Dermis microvascular lymphatic vessel endothelial cell (primary cell): ENCODE measurements at regions not wholly inside any gene's neighbourhood (a gene's known extent, or its start where the extent isn't known, plus 50 kb on each side); places are given as distances from the start of the nearest gene placed in this dataset.

ENCODE experiments used
- DNase-seq, 2 donors: peaks; one replicate each; pipeline versions ENCODE4 v3.0.0 to v3.0.0-alpha.2; 2010; ENCODE audit warnings: low read depth in 2 of 2

DNA sequence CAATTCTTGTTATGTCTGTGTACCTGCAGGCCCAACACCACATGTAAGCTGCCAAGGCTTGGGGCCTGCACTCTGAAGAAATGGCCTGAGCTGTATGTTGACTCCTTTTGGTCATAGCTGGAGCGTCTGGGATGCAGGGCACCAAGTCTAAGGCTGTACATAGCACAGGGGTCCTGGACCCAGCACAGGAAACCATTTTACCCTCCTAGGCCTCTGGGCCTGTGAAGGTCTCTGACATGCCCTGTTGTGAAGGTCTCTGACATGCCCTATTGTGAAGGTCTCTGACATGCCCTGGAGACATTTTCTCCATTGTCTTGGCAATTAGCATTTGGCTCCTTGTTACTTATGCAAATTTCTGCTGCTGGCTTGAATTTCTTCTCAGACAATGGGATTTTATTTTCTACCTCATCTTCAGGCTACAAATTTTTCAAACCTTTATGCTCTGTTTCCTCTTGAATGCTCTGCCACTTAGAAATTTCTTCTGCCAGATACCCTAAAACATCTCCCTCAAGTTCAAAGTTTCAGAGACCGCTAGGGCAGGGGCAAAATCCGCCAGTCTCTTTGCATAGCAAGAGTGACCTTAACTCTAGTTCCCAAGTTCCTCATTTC is 246.7 kb upstream of the B3GALT2 start:
- DNase-seq: no peak

DNA sequence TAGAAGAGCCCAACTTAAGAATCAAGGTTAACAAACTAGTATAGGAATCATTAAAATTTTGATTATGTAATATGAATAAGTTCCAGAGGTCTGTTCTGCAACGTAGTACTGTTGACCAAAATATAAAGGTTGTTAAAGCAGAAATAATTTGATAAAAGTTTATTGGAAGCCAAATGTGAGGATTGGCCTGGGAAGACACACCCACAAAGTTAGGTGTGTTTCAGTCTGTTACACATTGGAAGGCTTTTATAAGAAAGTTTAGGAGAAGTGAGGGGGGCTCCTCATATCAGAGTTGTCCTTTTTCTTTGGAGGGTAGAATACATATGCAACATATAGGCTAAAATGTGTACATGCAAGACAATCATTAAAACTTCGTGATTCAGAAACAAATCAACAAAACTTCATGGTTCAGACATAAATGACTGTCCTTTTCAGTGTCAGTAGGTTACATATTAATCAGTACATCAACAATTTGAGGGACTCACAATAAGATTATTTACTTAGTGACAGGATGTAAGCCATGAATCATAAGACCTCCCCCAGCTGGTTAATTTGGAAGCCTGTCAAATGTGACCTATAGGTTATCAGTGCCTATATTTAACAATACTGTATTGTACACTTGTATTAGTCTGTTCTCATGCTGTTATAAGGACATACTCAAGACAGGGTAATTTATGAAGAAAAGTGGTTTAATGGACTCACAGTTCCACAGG is 245.0 kb upstream of the B3GALT2 start:
- DNase-seq: peak in 1 of 2 donors; percentile 54

DNA sequence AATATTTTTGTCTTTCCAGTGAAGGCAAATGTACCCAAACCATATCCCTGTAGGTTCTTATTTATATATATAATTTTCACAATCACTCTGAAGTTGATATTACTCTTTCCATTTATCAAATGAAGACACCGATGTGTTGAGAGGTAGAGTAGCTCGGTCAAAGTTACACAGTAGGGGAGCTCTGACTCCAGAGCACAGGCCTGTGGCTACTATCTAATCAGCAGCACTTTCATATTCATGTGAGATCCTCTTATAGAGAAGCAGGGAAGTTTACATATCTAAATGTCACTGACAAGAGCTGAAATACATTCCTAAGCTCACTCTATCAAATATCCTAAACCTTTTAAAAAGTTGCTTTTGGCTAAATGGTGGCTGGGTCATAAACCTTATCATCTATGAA is 241.1 kb upstream of the B3GALT2 start:
- no peak for DNase-seq

DNA sequence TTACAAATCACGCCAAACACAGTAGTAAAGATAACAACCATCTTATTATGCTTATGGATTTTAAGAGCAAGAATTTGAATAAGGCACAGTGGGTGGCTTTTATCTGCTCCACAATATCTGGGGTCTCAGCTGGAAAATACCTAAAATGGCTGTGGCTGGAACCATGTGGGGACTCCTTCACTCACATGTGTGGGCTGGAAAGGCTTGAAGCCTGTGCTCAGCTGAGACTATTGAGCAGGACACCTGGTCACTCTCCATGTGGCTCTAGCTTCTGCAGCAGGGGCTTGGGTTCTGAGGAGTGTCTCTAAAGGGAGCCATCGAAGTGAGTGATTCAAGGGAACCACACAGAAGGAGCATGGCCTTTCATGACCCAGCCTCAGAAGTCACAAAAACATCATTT is 239.6 kb upstream of the B3GALT2 start:
- no peak for DNase-seq

DNA sequence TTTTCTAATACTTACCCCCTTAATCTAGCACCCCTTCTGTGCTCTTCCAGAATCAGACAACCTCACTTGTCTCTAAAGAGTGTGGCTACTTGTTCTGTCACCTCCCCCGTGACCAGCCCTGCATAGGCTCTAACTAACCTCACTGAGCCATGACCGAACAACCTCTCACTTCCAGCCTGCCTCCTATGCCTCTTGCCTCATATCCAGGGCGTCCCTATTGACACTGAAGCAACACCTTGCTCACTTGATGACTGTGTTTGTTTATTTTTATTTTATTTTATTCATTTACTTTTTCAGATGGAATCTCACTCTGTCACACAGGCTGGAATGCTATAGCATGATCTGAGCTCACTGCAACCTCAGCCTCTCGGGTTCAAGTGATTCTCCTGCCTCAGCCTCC is 235.1 kb upstream of the B3GALT2 start:
- DNase-seq: no peak

DNA sequence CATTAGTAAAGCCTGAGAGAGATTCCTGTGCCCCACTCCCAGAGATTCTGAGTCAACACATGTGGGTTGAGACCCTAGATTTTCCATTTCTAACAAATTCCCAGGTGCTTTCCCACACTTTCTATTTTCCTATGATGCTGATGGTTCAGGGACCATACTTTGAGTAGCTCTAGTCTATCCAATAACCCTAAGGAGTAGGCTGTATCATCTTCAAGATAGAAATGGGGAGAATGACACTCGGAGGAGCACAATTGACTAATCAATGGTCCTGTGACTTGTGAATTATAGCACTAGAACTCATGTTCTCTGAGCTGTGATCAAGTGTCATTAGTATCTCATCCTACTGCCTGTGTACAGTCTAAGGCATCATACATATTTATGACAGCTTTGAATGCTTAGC is 232.9 kb upstream of the B3GALT2 start:
- no peak for DNase-seq

DNA sequence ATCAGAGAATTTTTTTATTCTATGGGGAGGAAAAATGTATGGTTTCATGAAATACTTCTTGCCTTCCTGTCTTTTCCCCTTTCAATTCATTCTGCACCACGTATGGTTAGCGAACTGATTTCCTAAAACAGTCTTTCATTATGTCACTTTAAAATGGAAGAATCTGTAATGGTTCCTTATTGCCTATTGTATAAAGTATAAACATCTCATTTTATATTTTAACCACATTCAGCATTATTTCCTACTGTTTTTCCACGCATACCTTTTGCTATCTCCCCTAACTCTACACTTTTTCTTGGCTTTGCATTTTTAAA is 232.3 kb upstream of the B3GALT2 start:
- DNase-seq: no peak

DNA sequence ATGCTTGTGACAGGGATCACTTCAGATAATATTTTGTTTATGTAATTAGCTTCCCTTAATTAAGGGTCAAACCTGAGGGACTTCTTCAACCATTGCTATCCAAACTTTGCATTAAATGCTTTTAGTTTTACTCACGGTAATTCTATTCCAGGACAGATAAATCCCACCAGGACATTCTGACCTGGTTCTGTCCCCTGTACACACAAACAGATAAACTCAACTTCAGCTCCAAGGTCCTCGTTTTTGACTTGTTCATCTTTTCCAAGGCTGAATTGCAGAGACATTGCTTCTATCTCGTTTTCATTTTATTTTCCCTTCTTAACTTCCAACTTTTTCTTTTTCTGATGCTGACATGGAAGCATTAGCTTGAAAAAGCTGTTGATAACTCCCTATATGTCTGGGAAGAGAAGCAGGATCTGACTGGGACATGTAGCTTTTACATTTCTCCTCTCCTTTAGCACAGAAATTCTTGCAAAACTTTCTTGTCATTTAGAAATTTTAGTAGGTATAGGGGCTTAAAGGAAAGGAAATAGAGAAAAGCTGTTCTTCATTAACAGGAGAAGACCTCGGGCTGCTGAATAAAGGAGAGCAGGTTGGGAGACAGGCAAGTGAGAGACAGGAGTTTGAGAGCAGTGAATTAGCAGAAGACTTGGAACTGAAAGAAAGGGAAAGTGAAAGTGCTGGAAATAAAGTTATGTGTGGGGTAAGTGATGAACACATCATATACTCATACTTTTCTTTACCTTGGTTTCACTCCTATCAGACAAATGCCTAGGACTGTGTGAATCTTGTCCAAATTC is 231.7 kb upstream of the B3GALT2 start:
- peak; percentile 31 to 48 for DNase-seq

DNA sequence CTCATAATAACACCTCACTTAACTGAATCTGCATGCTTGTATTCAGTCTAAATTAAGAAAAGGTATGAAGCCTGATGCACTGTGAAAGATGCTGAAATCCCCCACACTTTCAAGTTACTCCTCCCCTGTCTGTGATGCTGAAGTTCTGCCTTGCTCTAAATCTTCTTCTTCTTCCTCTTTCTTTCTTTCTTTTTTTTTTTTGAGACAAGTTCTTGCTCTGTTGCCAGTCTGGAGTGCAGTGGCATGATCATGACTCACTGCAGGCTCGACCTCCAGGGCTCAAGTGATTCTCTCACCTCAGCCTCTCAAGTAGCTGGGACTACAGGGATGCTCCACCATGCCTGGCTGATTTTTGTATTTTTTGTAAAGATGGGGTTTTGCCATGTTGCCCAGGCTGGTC is 231.0 kb upstream of the B3GALT2 start:
- DNase-seq: peak in 1 of 2 donors; percentile 11

DNA sequence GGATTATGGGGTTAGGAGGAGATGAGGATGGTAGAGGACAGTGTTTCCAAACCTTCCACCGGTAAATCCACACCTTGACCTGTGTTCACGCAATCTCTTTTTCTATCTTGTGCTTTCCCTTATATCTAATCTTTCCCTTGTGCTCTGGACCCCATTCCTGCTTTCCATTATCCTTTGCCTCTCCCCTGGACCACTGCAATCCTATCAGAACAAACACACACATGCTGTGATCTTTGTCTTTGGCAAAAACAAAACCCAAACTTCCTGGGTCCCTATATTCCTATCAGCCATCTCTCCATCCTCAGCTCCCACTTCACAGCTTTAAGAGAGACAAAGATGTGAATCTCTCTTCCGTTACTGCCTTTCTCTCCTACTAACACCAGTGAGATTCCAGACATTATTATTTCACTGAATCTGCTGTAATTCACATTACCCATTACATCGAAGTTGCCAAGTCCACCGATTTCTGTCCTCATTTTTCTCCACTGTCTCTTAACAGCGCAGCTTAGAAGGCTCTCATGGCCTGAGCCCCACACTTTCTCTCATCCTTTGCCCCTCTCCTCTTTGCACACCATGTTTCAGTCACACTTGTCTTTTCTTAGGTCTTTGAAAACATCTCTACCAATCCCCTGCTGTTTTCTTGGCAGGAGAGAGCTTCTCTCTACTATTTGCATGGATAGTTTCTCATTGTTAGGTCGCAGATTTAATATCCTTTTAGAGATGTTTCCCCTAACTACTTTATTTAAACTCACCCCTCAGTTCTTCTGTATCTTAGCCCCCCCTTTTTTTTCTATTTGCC is 230.0 kb upstream of the B3GALT2 start:
- no peak for DNase-seq

DNA sequence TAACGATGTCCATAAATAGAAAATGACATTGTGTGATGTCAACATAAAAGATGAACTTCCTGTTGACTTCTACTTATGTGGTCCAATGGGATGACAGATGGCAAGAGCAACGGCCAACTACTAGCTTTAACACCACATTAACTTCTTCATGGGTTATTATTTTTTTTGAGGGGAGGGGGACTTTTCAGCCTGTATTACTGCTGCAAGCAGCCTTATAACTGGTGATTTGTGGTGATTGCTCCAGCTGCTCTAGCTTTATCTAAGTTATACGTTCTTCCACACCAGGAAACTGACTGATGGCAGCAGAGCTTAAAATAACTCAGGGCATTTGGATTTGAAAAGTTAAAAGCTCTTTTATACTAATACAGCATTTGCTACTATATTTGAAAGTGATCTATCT is 228.8 kb upstream of the B3GALT2 start:
- no peak for DNase-seq

DNA sequence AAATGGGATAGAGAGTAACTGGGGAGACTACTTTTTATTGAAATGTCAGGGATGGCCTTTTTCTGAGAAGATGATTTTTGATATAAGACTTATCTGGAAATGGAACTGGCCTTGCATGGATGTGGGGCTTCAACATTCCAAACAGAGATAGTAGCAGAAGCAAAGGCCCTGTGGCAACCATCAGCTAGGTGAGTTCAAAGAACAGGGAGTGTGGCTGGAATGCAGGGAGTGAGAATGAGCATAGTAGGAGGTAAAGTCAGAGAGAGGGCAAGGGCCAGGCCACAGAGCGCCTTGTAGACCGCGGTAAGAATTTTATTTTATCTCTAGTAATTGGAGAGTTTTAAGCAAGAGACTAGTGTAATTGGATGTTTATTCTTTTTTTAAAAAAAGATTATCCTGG is 227.0 kb upstream of the B3GALT2 start:
- DNase-seq: no peak

DNA sequence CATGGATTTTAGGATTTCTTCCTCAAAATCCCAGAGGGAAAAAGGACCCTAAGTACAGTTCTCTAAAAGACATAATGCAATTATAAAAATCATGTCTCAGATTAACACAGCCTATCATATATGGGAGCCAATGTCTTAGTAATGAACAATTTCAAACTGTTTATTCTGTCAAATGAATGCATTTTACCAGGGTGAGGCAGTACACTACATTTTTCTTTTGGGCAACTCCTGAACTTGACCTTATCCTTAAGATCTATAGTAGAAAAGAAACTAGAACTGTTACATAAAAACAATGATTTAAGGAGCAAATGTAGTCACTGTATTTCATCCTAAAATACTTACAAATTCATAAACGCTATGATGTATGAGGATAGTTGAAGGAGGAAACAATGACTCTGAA is 226.3 kb upstream of the B3GALT2 start:
- no peak for DNase-seq

DNA sequence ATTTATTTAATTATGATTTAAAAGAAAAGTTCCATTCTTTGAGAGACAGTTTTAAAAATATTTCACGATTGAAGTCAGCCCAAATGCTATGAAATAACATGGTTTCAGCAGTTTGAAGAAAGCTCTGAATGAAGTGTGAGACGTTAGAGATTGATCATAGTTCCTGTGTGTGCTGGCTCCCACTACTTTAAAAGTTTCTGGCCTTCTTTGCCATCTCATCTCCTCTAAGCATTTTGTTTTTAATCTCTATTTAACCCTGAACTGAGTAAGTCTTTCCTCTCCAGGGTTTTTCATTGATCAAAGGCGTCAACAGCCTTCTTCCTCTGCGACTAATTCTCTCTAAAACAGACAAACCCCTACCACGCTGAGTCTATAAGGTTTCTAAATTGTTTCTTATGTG is 225.3 kb upstream of the B3GALT2 start:
- no peak for DNase-seq

DNA sequence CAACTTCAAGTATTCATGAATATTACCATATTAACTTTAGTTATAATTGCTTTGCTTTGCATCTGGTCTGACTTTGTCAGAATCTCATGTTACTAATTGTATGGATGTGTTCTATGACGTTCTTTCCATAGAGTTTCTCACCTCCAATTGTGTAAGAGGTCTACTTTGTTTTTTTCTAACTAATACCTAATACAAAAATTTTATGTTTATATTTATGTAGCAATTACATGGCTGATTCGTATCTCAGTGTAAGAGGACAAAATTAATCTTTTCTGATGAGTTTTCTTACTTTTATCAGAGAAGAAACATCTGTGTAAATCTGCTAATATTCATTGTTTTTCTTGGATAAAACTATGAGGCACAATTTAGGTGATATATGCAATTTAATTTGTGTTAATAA is 224.8 kb upstream of the B3GALT2 start:
- DNase-seq: no peak

DNA sequence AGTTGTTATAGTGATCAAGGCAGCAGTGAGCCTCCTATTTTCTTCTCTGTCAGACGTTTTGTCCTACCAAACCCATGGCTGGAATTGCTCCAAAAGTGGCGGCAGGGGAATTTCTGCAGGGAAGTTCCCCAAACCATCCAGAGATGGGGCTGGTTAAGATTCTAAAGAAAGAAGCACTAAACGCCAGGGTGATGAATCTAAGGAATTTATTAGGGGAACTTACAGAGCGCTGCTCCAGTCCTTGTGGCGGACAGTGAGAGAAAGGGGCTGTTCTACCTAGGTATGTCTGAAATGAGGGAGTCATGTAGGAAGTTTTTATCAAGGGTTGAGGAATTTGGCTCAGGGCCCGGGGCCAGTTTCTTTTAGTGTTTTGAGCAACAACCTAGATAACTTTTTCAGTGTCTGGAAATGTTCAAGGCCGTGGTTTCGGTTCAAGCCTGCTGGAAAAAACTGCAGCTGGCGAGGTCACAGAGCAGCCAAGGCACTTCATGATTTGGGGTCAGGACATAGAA is 222.4 kb upstream of the B3GALT2 start:
- DNase-seq: peak in 1 of 2 donors; percentile 43

DNA sequence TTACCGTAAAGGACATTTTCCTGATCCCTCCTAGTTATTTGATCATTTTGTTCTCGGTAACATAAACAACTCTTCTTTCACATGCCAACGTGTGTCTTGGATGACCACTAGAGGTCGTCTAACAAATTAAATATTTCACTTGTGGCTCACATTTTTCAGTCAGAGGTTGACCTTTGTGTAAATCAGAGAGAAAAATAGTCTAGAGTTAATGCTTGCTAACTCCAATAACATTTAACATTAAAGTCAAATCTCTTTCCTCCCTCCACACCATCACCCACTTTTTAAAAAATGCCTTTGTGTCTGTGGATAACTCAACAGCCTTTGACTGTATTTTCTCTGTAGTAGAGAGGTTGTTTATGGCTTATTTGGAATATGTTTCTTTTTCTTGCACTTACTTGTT is 220.5 kb upstream of the B3GALT2 start:
- peak; percentile 48 to 61 for DNase-seq

DNA sequence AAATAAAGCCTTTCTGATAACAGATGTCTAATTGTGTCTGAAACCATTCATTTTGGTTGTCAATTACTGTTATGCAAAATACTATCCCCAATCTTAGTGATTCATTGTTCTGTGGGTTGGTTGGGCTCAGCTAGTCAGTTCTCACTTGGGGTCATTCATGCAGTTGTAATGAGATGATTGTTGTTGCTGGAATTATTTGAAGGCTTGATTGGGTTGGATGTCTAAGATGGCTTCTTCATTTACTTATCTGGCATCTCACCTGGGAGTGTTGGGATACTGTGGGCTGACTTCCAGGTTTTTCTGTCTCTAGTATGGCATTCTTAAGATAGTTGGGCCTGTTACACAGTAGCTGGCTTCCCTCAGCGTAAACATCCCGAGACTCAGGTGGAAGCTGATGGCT is 217.8 kb upstream of the B3GALT2 start:
- no peak for DNase-seq

DNA sequence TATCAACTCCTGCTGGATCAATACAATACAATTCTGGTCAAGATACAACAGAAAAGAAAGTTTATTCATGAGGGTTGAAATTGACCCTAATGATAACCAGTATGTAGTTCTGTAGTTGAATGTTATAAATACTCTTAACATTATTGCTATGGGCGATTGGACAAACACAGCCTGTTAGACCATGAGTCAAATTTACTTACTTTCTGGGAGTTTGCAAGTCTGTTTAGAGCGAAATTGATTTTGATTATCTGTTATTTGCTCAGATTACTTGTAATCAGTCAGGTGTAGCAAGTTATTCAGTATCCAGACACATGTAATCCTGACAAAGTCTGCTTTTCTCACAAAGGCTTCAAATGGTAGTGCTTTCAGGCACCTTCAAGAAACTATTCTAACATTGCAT is 216.6 kb upstream of the B3GALT2 start:
- no peak for DNase-seq

DNA sequence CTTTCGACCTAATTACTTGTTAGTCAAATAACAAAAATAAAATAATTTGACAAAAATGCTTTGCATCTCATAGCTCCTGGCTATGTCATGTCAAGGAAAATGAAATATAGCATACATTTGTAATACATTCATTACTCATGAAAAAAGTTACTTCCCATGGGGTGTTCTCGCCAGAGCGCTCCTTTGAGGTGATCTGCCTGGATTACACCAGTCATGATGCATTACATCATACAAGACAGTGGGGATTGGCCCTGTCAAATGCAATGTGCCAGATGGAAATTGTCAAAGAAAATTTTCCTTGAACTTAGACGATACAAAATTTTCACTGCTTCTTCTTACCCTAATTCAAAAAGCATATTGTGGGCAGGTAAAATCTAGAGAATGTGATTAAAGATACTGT is 215.6 kb upstream of the B3GALT2 start:
- no peak for DNase-seq

DNA sequence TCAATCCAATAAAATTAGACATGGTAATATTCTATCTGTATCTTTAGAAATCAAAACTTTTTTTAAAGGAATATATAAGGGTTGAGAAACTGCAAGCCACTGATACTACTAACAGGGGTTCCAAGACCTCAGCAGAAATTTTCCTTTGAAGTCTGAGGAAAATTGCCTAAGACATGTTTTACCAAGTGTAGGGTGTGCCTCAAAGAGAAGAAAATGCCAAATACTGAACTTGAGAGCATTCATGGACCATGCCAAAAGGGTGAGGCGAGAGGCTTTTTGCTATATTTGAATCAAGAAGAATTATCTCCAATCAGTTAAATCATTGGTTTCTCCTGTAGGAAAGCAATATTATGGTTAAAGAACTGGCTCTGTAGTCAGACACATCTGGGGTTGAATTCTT is 207.9 kb upstream of the B3GALT2 start:
- DNase-seq: no peak

DNA sequence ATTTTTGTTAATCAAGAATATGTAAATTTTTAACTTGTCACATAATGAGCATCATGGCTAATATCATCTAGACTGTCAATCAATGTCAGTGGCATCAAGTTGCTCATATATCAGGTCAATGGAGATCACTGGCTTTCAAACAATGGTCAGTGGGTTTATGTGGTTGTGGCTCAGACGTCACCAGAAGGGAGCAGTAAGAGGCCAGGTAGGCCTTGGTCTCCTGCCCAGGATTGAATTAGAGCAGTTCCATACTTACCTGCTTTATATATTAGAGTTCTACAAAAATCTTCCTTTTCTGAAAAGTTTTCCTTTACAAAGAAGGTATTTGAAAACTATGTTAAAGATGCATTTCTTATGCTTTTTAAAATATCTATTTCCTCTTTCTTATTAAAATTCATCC is 206.3 kb upstream of the B3GALT2 start:
- DNase-seq: no peak
